Karpas-422 (cell line): ENCODE measurements at regions not wholly inside any gene's neighbourhood (a gene's known extent, or its start where the extent isn't known, plus 50 kb on each side); places are given as distances from the start of the nearest gene placed in this dataset.

Source experiments
- DNase-seq: peaks from one replicate; pipeline ENCODE4 v3.0.0-alpha.2; 2015
- H2AFZ ChIP-seq: fragments of 200-600 bp; sonication (generic); 2 replicates; pipeline ENCODE4 v1.6.1; 2014; ENCODE audit warnings: antibody characterized with exemption, low read length, mixed read lengths
- H3K27ac ChIP-seq: fragments of 200-600 bp; sonication (generic); 2 replicates; pipeline ENCODE4 v1.5.1; 2014; ENCODE audit warnings: mild to moderate bottlenecking, low read length, moderate library complexity
- H3K27me3 ChIP-seq: fragments of 200-600 bp; sonication (generic); 2 replicates; pipeline ENCODE4 v1.6.1; 2014; ENCODE audit warnings: low read length, mixed read lengths
- H3K36me3 ChIP-seq: fragments of 200-600 bp; sonication (generic); 2 replicates; pipeline ENCODE4 v1.6.1; 2014; ENCODE audit warnings: low read length, mixed read lengths; ENCODE audit not compliant: insufficient read depth
- H3K4me1 ChIP-seq: fragments of 200-600 bp; sonication (generic); 2 replicates; pipeline ENCODE4 v1.6.1; 2014; ENCODE audit warnings: mild to moderate bottlenecking, low read length, mixed read lengths
- H3K4me2 ChIP-seq: fragments of 200-600 bp; sonication (generic); 2 replicates; pipeline ENCODE4 v1.6.1; 2014; ENCODE audit warnings: low read length, low read depth, mild to moderate bottlenecking; ENCODE audit not compliant: poor library complexity, severe bottlenecking
- H3K4me3 ChIP-seq: fragments of 200-600 bp; sonication (generic); 2 replicates; pipeline ENCODE4 v1.5.1; 2014; ENCODE audit warnings: mild to moderate bottlenecking, antibody characterized with exemption, low read length, mixed read lengths
- H3K79me2 ChIP-seq: fragments of 200-600 bp; sonication (generic); 2 replicates; pipeline ENCODE4 v1.6.1; 2014; ENCODE audit warnings: mild to moderate bottlenecking, low read length, mixed read lengths
- H3K9ac ChIP-seq: fragments of 200-600 bp; sonication (generic); 2 replicates; pipeline ENCODE4 v1.6.0; 2014; ENCODE audit warnings: low read length
- H3K9me2 ChIP-seq: fragments of 200-600 bp; sonication (generic), shearing (Covaris generic); replicated peaks from 2 replicates; pipeline ENCODE4 v1.6.0; 2014; ENCODE audit warnings: mild to moderate bottlenecking, low read length, moderate library complexity; ENCODE audit not compliant: insufficient read depth
- H3K9me3 ChIP-seq: fragments of 300-700, 200-600 bp; sonication (generic); 2 replicates; pipeline ENCODE4 v1.6.1; 2014; ENCODE audit warnings: low read length, mixed read lengths
- H4K20me1 ChIP-seq: fragments of 200-600 bp; sonication (generic); 2 replicates; pipeline ENCODE4 v1.6.1; 2014; ENCODE audit warnings: mild to moderate bottlenecking, antibody characterized with exemption, low read length, low read depth; ENCODE audit not compliant: insufficient read depth

DNA sequence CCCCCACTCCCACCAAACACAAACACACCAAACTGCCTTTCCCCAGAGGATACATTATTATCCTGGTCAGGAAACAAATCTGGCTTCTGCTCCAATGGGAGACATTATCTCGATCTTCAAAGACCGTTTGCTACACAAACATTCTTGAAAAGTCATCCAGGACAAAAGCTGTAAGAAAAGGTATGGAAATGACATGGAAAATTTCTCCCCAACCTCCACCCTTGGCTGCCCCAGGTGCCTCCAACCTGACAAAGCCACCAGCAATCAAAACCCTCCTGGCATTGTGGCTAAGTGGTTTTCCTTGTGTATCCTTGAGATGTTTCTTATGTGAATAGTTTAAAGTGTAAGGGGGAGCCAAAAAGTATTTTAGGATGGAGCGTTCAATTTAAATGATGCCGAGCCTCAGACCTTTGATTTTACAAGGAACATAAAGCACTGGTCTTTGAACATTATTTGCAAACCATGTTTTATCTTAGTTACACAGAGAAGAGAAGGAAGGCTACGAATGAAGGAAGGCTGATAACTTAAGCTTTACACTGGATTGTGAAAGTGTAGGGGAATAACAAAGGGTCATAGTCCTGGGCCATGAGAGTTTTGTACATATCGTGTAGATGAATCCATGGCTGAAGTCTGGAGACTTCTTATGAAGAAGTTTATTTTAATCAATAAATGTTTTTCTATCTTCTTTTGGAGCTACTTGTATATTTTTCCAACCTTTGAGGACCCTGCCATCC, 418.9 kb upstream of the TMTC1 start:
- no peak overlapping the region for H2AFZ ChIP-seq
- H3K27ac ChIP-seq: no peak overlapping the region
- H3K4me2 ChIP-seq: no peak overlapping the region
- no peaks in the 10 kb centered on the region for H3K9me2 ChIP-seq
- H3K9ac ChIP-seq: no peak overlapping the region
- no peaks in the 10 kb centered on the region for H3K4me1 ChIP-seq
- no peaks in the 10 kb centered on the region for H3K36me3 ChIP-seq
- DNase-seq: no peak
- H4K20me1 ChIP-seq: no peaks in the 10 kb centered on the region; the same call in 1 of the 2 replicates
- H3K9me3 ChIP-seq: no peaks in the 10 kb centered on the region
- no peaks in the 10 kb centered on the region for H3K27me3 ChIP-seq
- H3K79me2 ChIP-seq: no peaks in the 10 kb centered on the region
- no peak overlapping the region for H3K4me3 ChIP-seq

DNA sequence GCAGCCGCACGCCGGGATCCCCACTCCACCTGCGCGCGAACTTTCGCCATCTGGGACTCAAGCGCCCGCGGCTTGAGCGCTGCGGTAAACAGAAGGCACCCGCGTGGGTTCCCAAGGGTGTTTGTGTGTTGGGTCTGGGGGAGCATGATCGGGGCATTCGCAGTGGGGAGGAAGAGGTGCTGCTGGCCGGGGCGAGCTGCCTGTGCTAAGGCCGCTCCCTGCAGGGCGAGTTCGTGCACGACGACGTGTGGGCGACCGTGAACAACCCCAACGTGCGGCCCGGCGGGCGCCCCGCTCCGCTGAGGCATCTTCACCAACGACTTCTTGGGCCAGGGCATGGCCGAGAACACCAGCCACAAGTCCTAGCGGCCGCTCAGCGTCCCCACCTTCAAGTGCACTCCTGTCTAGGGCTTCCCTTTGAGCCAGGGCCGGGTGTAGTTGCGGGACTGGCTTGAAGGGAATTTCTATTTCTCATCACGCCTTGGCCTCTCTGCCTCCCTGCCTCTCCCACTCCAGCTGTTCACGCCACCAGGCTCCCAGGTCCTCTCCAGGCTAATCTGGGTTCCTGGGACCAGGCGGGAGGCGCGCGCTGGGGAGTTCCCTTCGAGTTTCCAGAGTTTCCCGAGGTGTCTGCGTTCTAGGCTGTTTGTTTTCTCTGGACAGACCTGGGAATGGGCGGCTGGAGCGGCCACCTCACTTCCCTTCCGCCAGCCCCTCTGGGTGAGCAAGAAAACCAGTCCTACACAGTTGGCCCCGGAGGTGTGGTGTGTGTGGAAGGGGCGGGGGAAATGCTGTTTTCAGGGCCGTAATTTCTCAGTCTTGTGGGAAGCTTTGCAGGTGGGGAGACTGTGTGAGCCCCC, 417.8 kb upstream of the TMTC1 start:
- no peaks in the 10 kb centered on the region; the same call in 1 of the 2 replicates for H4K20me1 ChIP-seq
- H3K27ac ChIP-seq: no peak overlapping the region
- H3K9me3 ChIP-seq: no peaks in the 10 kb centered on the region
- no peaks in the 10 kb centered on the region for H3K9me2 ChIP-seq
- no peaks in the 10 kb centered on the region for H3K27me3 ChIP-seq
- no peak overlapping the region for H3K4me3 ChIP-seq
- no peak overlapping the region for H3K4me2 ChIP-seq
- DNase-seq: no peak
- no peaks in the 10 kb centered on the region for H3K4me1 ChIP-seq
- H3K36me3 ChIP-seq: no peaks in the 10 kb centered on the region
- no peak overlapping the region for H2AFZ ChIP-seq
- no peaks in the 10 kb centered on the region for H3K79me2 ChIP-seq
- H3K9ac ChIP-seq: no peak overlapping the region

DNA sequence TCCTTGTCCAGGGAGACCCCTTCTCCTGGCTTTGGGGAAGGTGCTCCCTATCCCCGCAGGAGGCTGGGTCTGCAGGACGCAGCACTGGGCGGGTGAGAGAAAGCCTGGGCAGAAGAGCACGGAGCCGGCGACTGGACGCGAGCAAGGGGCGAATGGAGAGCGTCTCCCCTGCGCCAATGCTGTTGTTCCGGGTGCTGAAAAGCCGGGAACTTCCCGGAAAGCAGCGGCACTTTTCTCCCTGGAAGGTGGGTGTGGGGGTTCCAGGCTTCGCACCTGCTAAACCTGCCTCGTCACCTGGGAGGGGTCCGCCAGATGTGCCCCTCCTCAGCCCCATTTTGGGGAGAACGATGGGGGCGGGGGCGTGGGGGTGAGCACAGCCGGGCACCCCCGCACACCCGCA, 417.1 kb upstream of the TMTC1 start:
- Histone ChIP-seq H3K4me3 (no peak overlapping the region), H3K27me3 (no peaks in the 10 kb centered on the region)

GRCh38 chr12:30197392-30198057, 413.8 kb upstream of the TMTC1 start:
- Histone ChIP-seq H3K9me3 (no peaks in the 10 kb centered on the region), H3K9me2 (no peaks in the 10 kb centered on the region), H3K79me2 (no peaks in the 10 kb centered on the region), H4K20me1 (no peaks in the 10 kb centered on the region), H3K4me1 (no peaks in the 10 kb centered on the region), H3K27ac (no peak overlapping the region), H3K4me2 (no peak overlapping the region), H3K27me3 (no peaks in the 10 kb centered on the region), H2AFZ (no peak overlapping the region), H3K4me3 (no peak overlapping the region), H3K36me3 (no peaks in the 10 kb centered on the region), H3K9ac (no peak overlapping the region)
- no peak for DNase-seq

More for the DNA sequence above, 417.1 kb upstream of the TMTC1 start:
- Histone ChIP-seq H2AFZ (no peak overlapping the region), H3K9me2 (no peaks in the 10 kb centered on the region), H4K20me1 (no peaks in the 10 kb centered on the region; the same call in 1 of the 2 replicates), H3K4me2 (no peak overlapping the region), H3K27ac (no peak overlapping the region), H3K79me2 (no peaks in the 10 kb centered on the region), H3K9me3 (no peaks in the 10 kb centered on the region), H3K4me1 (no peaks in the 10 kb centered on the region), H3K36me3 (no peaks in the 10 kb centered on the region), H3K9ac (no peak overlapping the region)
- no peak for DNase-seq

GRCh38 chr12:30191696-30192455, 408.1 kb upstream of the TMTC1 start:
- Histone ChIP-seq H4K20me1 (no peaks in the 10 kb centered on the region), H3K27me3 (no peaks in the 10 kb centered on the region), H3K27ac (no peak overlapping the region), H3K4me1 (no peaks in the 10 kb centered on the region), H3K9me3 (no peaks in the 10 kb centered on the region), H3K79me2 (no peaks in the 10 kb centered on the region), H3K9ac (no peak overlapping the region), H3K4me3 (no peak overlapping the region), H2AFZ (no peak overlapping the region), H3K4me2 (no peak overlapping the region), H3K9me2 (no peaks in the 10 kb centered on the region), H3K36me3 (no peaks in the 10 kb centered on the region)
- no peak for DNase-seq

DNA sequence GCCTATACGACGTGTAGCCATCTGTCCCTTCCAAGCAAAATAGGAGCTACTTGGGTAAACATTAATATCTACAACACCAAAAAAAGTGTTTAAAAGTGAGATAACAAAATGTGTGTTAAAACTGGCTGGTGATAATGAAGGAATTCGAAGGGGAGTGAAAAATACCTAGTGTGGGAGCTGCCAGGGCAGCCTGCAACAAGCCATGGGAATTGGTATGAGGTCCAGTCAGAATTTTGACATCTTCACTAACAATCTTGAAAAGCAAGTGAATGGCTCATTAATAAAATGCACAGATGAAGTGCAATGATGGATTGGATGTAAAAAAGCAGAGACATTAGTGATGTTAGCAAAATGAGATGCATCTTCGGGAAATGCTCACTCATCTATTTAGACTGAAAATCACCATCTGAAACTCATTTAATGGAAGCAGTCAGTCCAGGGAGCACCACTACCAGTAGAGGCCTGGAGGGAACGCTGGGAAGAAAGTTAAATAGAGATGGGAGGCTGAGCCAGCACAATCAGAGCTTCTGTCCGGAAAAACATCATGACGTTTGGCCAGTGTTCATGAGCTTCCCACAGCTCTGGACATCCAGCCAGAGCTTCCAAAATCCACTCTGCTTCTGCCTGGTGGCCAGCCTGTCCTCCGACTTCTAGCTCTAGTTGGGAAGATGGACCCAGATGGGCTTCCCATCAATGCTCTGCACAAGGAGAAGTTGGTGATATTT, 405.0 kb upstream of the TMTC1 start:
- no peak overlapping the region for H2AFZ ChIP-seq
- no peaks in the 10 kb centered on the region for H3K27me3 ChIP-seq
- H3K9ac ChIP-seq: no peak overlapping the region
- no peaks in the 10 kb centered on the region for H3K9me2 ChIP-seq
- no peak overlapping the region for H3K4me3 ChIP-seq
- H3K9me3 ChIP-seq: no peaks in the 10 kb centered on the region
- H3K4me2 ChIP-seq: no peak overlapping the region
- no peaks in the 10 kb centered on the region for H3K79me2 ChIP-seq
- H4K20me1 ChIP-seq: no peaks in the 10 kb centered on the region
- H3K4me1 ChIP-seq: no peaks in the 10 kb centered on the region
- H3K27ac ChIP-seq: no peak overlapping the region
- DNase-seq: no peak
- H3K36me3 ChIP-seq: no peaks in the 10 kb centered on the region

GRCh38 chr12:30187426-30187825, 403.7 kb upstream of the TMTC1 start:
- Histone ChIP-seq H2AFZ (no peak overlapping the region), H3K4me2 (no peak overlapping the region), H3K4me3 (no peak overlapping the region), H3K27ac (no peak overlapping the region), H3K79me2 (no peaks in the 10 kb centered on the region), H3K27me3 (no peaks in the 10 kb centered on the region), H3K9ac (no peak overlapping the region), H3K4me1 (no peaks in the 10 kb centered on the region), H3K9me3 (no peaks in the 10 kb centered on the region), H4K20me1 (no peaks in the 10 kb centered on the region), H3K36me3 (no peaks in the 10 kb centered on the region), H3K9me2 (no peaks in the 10 kb centered on the region)
- no peak for DNase-seq
